ENCODE measurements at regions not wholly inside any gene's neighbourhood (a gene's known extent, or its start where the extent isn't known, plus 50 kb on each side); places are given as distances from the start of the nearest gene placed in this dataset.

DNA sequence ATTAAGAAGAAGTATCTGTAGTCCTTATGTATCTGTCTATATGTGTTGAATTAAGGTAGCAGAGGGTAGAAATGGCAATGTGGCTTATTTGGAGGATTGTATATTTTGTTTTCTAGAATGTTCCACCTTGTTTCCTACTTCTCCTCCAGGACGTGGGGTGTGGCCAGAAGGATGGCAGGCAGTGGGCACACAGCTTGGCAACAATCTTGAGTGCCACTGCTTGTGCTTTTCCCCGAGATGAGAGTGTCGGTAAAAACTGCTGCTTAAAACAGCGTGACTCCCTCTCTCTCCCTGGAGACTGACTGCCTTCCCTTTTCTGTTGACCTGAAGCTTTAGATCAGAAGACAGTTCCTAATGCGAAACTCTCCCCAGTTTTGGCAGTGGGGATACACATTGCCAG is 61.2 kb downstream of the FAT3 start:
- DNase-seq (ENCODE audit: low spot score, unreplicated experiment) = no peak
- Mint-ChIP-seq H3K36me3 (ENCODE audit: insufficient read depth) (no peaks in the 10 kb centered on the region), H3K27ac (no peak overlapping the region), H3K4me3 (ENCODE audit: low read depth) (no peak overlapping the region), H3K27me3 (no peaks in the 10 kb centered on the region), H3K9me3 (ENCODE audit: low read depth) (no peaks in the 10 kb centered on the region), H3K4me1 (ENCODE audit: low read depth) (peaks cover 31% of the 10 kb centered on the region)
- TF ChIP-seq, protein P1, sequence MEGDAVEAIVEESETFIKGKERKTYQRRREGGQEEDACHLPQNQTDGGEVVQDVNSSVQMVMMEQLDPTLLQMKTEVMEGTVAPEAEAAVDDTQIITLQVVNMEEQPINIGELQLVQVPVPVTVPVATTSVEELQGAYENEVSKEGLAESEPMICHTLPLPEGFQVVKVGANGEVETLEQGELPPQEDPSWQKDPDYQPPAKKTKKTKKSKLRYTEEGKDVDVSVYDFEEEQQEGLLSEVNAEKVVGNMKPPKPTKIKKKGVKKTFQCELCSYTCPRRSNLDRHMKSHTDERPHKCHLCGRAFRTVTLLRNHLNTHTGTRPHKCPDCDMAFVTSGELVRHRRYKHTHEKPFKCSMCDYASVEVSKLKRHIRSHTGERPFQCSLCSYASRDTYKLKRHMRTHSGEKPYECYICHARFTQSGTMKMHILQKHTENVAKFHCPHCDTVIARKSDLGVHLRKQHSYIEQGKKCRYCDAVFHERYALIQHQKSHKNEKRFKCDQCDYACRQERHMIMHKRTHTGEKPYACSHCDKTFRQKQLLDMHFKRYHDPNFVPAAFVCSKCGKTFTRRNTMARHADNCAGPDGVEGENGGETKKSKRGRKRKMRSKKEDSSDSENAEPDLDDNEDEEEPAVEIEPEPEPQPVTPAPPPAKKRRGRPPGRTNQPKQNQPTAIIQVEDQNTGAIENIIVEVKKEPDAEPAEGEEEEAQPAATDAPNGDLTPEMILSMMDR (IDR thresholded peaks at IDR 0.05; ENCODE audit: unreplicated experiment) = no peak

DNA sequence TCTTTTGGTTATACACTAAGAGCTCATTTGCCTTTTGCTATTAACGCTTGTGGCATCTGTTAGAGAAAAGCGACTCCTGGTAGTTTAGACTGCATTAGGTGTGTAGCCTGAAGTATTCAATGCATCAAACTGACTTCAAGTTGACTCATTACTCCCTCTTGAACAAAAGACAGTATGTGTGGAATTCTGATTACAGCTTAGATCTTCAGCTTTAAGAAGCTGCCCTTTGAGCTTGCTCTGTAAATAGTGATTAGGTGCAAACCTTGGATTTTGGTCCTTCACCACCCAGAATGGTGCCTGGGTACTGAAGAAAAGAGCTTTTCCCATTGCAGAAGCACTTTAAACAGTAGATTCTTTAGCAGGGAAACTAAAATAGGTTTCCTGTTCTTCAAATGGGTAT is 62.1 kb downstream of the FAT3 start:
- Mint-ChIP-seq H3K9me3 (ENCODE audit: low read depth) (no peaks in the 10 kb centered on the region), H3K4me3 (ENCODE audit: low read depth) (no peak overlapping the region), H3K27ac (peak overlapping the region; percentile 82), H3K36me3 (ENCODE audit: insufficient read depth) (no peaks in the 10 kb centered on the region), H3K4me1 (ENCODE audit: low read depth) (peaks cover 27% of the 10 kb centered on the region), H3K27me3 (no peaks in the 10 kb centered on the region)
- DNase-seq (ENCODE audit: low spot score, unreplicated experiment) = no peak
- TF ChIP-seq, protein P1 (IDR thresholded peaks at IDR 0.05; ENCODE audit: unreplicated experiment) = no peak

DNA sequence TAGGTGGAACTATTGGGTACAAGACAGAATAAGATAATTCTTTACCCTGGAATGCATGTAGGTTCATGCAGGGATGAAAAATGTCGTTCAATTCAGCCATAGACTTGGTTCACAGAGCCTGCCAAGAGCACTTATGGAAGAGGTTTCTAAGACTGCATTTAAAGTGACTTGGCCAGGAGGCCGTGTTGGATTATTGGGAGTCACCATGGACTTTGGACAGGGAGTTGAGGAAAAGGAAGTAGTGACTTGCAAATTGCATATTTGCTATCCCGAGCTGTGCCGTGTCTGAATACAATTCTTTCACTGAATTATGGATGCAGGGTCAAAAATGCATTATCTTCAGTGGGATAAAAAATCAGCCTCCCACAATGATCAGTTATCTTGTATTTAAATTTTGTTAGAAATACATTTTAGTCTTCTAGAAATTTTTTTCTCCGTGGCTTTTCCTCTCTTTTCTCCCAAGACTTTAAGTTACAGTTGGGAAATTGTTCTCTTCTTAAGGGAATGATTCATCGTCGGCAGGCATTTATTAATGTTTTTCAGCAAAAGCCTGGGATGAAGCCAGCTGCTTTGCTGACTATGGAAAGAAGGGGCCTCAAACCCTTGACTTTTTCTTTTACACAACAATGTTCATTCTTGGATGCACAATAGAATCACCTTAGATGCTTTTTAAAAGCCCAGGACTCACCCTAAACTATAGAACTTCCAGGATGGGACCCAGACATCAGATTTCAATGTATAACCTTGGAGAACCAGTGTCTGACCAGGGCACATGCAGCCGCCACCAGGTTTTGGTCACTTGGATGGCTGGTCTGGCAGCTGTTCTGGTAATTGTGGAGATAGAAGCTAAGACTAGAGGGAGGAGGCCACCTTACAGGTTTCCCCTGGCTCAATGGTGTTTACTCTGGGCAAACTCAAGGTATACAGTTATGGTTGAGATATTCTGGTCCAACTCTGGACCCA is 70.8 kb downstream of the FAT3 start:
- DNase-seq (ENCODE audit: low spot score, unreplicated experiment) = no peak
- Mint-ChIP-seq H3K36me3 (ENCODE audit: insufficient read depth) (no peaks in the 10 kb centered on the region), H3K4me3 (ENCODE audit: low read depth) (no peak overlapping the region), H3K9me3 (ENCODE audit: low read depth) (no peaks in the 10 kb centered on the region), H3K27ac (no peak overlapping the region), H3K4me1 (ENCODE audit: low read depth) (no peaks in the 10 kb centered on the region), H3K27me3 (no peaks in the 10 kb centered on the region)
- TF ChIP-seq, protein P1 (IDR thresholded peaks at IDR 0.05; ENCODE audit: unreplicated experiment) = no peak

DNA sequence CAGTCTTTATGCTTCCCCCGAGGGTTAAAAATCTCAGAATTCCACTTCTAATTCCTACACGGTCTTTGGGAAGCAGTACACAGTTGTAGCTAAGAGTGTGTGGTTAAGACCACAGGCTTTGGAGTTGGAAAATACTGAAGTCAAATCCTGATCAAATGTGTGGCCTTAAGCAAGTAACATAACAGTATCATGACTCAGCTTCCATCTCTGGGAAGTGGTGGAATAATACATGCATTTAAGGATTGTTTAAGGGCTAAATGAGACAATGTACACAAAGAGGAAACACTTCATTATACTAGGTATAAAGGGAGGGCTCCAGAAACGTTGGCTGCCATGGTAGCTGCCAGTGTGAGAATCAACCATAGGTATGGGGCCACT is 71.5 kb downstream of the FAT3 start:
- Mint-ChIP-seq H3K27ac (no peak overlapping the region), H3K27me3 (no peaks in the 10 kb centered on the region), H3K4me3 (ENCODE audit: low read depth) (no peak overlapping the region), H3K36me3 (ENCODE audit: insufficient read depth) (no peaks in the 10 kb centered on the region), H3K4me1 (ENCODE audit: low read depth) (no peaks in the 10 kb centered on the region), H3K9me3 (ENCODE audit: low read depth) (no peaks in the 10 kb centered on the region)
- no peak for DNase-seq (ENCODE audit: low spot score, unreplicated experiment)
- TF ChIP-seq, protein P1 (IDR thresholded peaks at IDR 0.05; ENCODE audit: unreplicated experiment) = no peak

DNA sequence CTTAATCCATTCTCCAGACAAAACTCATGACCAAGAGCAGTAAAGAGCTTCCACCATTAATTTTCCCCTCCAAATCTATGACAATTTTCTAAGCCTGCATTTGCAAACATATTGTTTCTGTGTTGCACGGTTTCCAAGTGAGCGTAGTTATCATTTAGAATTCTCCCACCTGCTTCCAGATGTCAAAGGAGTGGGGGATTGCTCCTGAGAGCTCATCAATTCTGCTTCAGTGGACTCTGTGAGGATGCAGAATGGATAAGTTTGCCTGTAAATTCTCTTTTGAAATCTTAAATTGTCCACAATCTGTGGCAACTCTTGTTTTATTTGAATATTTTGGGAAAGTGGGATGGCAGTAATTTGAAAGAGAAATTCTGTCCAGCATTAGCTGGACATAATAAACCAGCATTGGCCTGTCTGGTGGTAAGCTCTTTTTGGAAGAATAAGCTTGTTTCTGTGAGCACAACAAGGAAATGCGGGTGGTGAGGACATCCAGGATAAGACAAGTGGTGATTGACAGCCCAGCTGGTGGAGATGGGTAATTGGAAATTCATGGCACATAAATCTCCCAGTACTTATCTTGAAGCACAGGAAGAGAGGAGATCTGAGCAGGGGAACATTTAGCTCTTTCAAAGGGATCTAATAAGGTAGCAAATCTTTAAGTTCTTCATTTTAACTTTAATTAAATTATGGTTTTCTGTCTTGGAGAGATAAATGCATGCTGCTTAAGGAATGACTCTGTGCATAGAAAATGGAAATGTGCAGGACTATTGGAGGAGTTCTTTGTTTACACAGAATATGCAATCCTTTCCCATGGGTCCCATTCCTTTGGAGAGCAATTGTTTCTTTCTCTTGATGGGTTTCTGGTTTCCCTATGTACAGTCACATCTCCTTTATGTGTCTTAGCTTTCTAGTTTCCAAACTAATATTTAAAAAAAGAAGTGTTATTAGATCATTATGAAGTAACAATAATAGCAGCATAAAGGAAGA is 73.2 kb downstream of the FAT3 start:
- Mint-ChIP-seq H3K36me3 (ENCODE audit: insufficient read depth) (no peaks in the 10 kb centered on the region), H3K4me1 (ENCODE audit: low read depth) (no peaks in the 10 kb centered on the region)

More for the DNA sequence above, 73.2 kb downstream of the FAT3 start:
- Mint-ChIP-seq H3K27me3 (no peaks in the 10 kb centered on the region), H3K9me3 (ENCODE audit: low read depth) (no peaks in the 10 kb centered on the region), H3K4me3 (ENCODE audit: low read depth) (no peak overlapping the region), H3K27ac (no peak overlapping the region)
- no peak for DNase-seq (ENCODE audit: low spot score, unreplicated experiment)
- TF ChIP-seq, protein P1 (IDR thresholded peaks at IDR 0.05; ENCODE audit: unreplicated experiment) = no peak

Measured in progenitor cell of endocrine pancreas (in vitro differentiated cells).